ENCODE measurements at regions not wholly inside any gene's neighbourhood (a gene's known extent, or its start where the extent isn't known, plus 50 kb on each side); places are given as distances from the start of the nearest gene placed in this dataset.

DNA sequence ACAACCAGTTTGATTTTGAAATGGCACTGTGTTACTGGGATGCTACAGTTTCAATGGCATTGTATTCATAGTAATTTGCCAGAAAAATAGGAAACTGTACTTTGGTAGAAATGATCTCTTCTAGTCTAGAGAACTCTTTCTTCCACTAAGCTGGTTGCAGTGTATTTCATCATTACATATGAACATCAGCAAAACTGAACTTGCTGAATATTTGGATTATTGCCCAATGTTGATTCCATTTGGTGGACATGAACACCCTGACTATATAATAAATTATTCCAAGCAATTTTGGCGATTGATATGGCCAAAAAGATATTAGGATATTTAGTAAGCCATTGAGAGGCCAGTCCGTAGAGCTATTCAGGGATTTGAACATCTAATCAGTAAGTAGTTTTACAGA is 191.8 kb upstream of the CXorf66 start:
- TF ChIP-seq EZH2phosphoT487 (IDR thresholded peaks at IDR 0.05; ENCODE audit: low read depth, severe bottlenecking, unreplicated experiment): no peak
- TF ChIP-seq, protein P1, sequence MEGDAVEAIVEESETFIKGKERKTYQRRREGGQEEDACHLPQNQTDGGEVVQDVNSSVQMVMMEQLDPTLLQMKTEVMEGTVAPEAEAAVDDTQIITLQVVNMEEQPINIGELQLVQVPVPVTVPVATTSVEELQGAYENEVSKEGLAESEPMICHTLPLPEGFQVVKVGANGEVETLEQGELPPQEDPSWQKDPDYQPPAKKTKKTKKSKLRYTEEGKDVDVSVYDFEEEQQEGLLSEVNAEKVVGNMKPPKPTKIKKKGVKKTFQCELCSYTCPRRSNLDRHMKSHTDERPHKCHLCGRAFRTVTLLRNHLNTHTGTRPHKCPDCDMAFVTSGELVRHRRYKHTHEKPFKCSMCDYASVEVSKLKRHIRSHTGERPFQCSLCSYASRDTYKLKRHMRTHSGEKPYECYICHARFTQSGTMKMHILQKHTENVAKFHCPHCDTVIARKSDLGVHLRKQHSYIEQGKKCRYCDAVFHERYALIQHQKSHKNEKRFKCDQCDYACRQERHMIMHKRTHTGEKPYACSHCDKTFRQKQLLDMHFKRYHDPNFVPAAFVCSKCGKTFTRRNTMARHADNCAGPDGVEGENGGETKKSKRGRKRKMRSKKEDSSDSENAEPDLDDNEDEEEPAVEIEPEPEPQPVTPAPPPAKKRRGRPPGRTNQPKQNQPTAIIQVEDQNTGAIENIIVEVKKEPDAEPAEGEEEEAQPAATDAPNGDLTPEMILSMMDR (IDR thresholded peaks at IDR 0.05; ENCODE audit: poor library complexity): no peak
